ENCODE measurements at regions not wholly inside any gene's neighbourhood (a gene's known extent, or its start where the extent isn't known, plus 50 kb on each side); places are given as distances from the start of the nearest gene placed in this dataset.

GRCh38 chr21:41621513-41621912 lies 113.6 kb upstream of the TMPRSS2 start:
- TF ChIP-seq CTCF (IDR thresholded peaks at IDR 0.05; ENCODE audit: insufficient read depth, low read length) (no peak), GABPA (IDR thresholded peaks at IDR 0.05; ENCODE audit: low read depth) (no peak), POLR2AphosphoS5 (IDR thresholded peaks at IDR 0.05; ENCODE audit: low read depth) (no peak), REST (IDR thresholded peaks at IDR 0.05; ENCODE audit: insufficient replicate concordance, low read depth) (no peak)
